ENCODE measurements at regions not wholly inside any gene's neighbourhood (a gene's known extent, or its start where the extent isn't known, plus 50 kb on each side); places are given as distances from the start of the nearest gene placed in this dataset.

- H3K18ac ChIP-seq (ENCODE audit: extremely low read depth, low read length): no peak overlapping the region
These were observed 90.8 kb upstream of the NRG3 start for GRCh38 chr10:81784111-81784597.

More at GRCh38 chr10:81784111-81784597, 90.8 kb upstream of the NRG3 start:
- FAIRE-seq (no peak), DNase-seq (ENCODE audit: low read depth in 1 of 2, low spot score in 2 of 2) (no peak)
- Histone ChIP-seq H3K14ac (ENCODE audit: insufficient read length) (no peak overlapping the region), H3K9ac (replicated peaks in 1 of 4; ENCODE audit: extremely low read depth in 1 of 4, low read depth in 3 of 4, low read length in 3 of 4) (no peak overlapping the region), H3K27ac (ENCODE audit: low read depth, low read length) (no peak overlapping the region), H3K79me2 (ENCODE audit: control insufficient read depth in 1 of 2, insufficient read depth in 2 of 2, low read length in 2 of 2) (no peaks in the 10 kb centered on the region), H4K5ac (ENCODE audit: insufficient read length, low read depth, low read length) (no peak overlapping the region), H2BK15ac (ENCODE audit: low read length) (no peak overlapping the region), H4K8ac (ENCODE audit: extremely low read depth, insufficient read depth, low read length) (no peak overlapping the region), H2BK12ac (ENCODE audit: low read depth, low read length) (no peak overlapping the region), H3K4me2 (ENCODE audit: insufficient read depth in 1 of 2, low read depth in 2 of 2, low read length in 2 of 2) (no peak overlapping the region), H2BK20ac (ENCODE audit: low read length) (no peak overlapping the region), H3K4me1 (replicated peaks in 1 of 4; ENCODE audit: control insufficient read depth in 3 of 4, insufficient read depth in 4 of 4, low read length in 3 of 4) (no peaks in the 10 kb centered on the region), H2AFZ (ENCODE audit: low read length) (no peak overlapping the region), H3K23me2 (ENCODE audit: low read depth, low read length) (no peaks in the 10 kb centered on the region), H3K4ac (replicated peaks; ENCODE audit: insufficient read length, low read depth, low read length) (no peak overlapping the region), H2BK5ac (ENCODE audit: low read depth, low read length) (no peak overlapping the region), H3K36me3 (ENCODE audit: control insufficient read depth in 2 of 4, insufficient read depth in 4 of 4, low read length in 3 of 4) (peaks cover 0 to 4% (median 0%) of the 10 kb centered on the region in 4 experiments; a peak in 1 of 8 replicates), H4K20me1 (replicated peaks in 1 of 2; ENCODE audit: control insufficient read depth in 1 of 2, insufficient read depth in 2 of 2, low read length in 2 of 2) (no peaks in the 10 kb centered on the region), H3K23ac (ENCODE audit: insufficient read length) (no peak overlapping the region), H3K27me3 (replicated peaks in 1 of 4; ENCODE audit: control insufficient read depth in 3 of 4, extremely low read depth in 1 of 4, insufficient read depth in 3 of 4, low read length in 3 of 4) (no peaks in the 10 kb centered on the region), H4K91ac (replicated peaks; ENCODE audit: insufficient read length, low read length) (no peak overlapping the region), H2BK120ac (replicated peaks; ENCODE audit: low read depth, low read length) (no peak overlapping the region), H2AK5ac (ENCODE audit: low read depth, low read length) (no peak overlapping the region), H3K4me3 (ENCODE audit: extremely low read depth in 1 of 4, insufficient read depth in 2 of 4, low read depth in 3 of 4, low read length in 4 of 4) (no peak overlapping the region), H3K79me1 (ENCODE audit: low read depth, low read length) (no peaks in the 10 kb centered on the region), H3K9me3 (ENCODE audit: insufficient read depth in 2 of 2, low read depth in 1 of 2, low read length in 1 of 2) (peaks cover 0 to 8% of the 10 kb centered on the region in 2 experiments; a peak in 2 of 4 replicates), H3K56ac (replicated peaks; ENCODE audit: insufficient read length, low read depth, low read length) (no peak overlapping the region)
- 94% methylated on average over 24 of the region's 31 CpGs; no CpG with 5 or more reads in 1 of the 2 experiments for WGBS, 2 experiments (ENCODE audit: extremely low coverage in 1 of 2, insufficient coverage in 1 of 2, insufficient read length in 1 of 2, insufficient replicate concordance in 2 of 2, low coverage in 1 of 2, low lambda C conversion rate in 2 of 2, missing lambda C conversion rate in 1 of 2)
- POLR2A ChIA-PET (ENCODE audit: partially characterized antibody): no interaction called here
- TF ChIP-seq SIX5 (IDR thresholded peaks at IDR 0.05; ENCODE audit: low read depth, low read length) (no peak), SRF (IDR thresholded peaks at IDR 0.05; ENCODE audit: low read depth, low read length) (no peak), TCF12 (IDR thresholded peaks at IDR 0.05; ENCODE audit: low read depth, low read length) (no peak), HDAC2 (IDR thresholded peaks at IDR 0.05; ENCODE audit: borderline replicate concordance in 1 of 2, low read depth in 2 of 2, low read length in 2 of 2) (no peak), ZNF274 (IDR thresholded peaks at IDR 0.05; ENCODE audit: borderline replicate concordance, extremely low read depth, low read length) (no peak), ATF2 (IDR thresholded peaks at IDR 0.05; ENCODE audit: low read length) (no peak), JUND (IDR thresholded peaks at IDR 0.05; ENCODE audit: low read length) (no peak), MAFK (IDR thresholded peaks at IDR 0.05; ENCODE audit: low read depth, low read length) (no peak), KDM4A (IDR thresholded peaks at IDR 0.05; ENCODE audit: low read depth, low read length, severe bottlenecking) (no peak), RFX5 (IDR thresholded peaks at IDR 0.05; ENCODE audit: borderline replicate concordance, low read depth, low read length) (no peak), JUN (IDR thresholded peaks at IDR 0.05; ENCODE audit: low read depth, low read length) (no peak)
- CTCF ChIA-PET (ENCODE audit: partially characterized antibody): interaction anchor here (1.2 kb wide), 1 partner anchor 196 kb away, joined by 3 read pairs; no protein-coding TSS in a partner anchor
